GM18511 (cell line): ENCODE measurements at regions not wholly inside any gene's neighbourhood (a gene's known extent, or its start where the extent isn't known, plus 50 kb on each side); places are given as distances from the start of the nearest gene placed in this dataset.
"Not testable (repeated sequence)": the region's sequence is repeated elsewhere in the genome, so short reads cannot be mapped to it uniquely, and the experiment has no call there.

Source experiments
- ATAC-seq: cut with Tn5 transposase; IDR thresholded peaks from one replicate; pipeline ENCODE4 v1.9.1; 2021; ENCODE audit warnings: mild to moderate bottlenecking, moderate library complexity; ENCODE audit not compliant: unreplicated experiment

GRCh38 chr14:89699071-89699470 lies 255.5 kb downstream of the EFCAB11 start:
- no peak for ATAC-seq

- no peak for ATAC-seq
Measured at GRCh38 chr14:89697281-89698060, 257.1 kb downstream of the EFCAB11 start.

GRCh38 chr14:89695846-89696245 lies 258.7 kb downstream of the EFCAB11 start:
- no peak for ATAC-seq

GRCh38 chr14:89690139-89690538 lies 264.4 kb downstream of the EFCAB11 start:
- ATAC-seq: no peak

GRCh38 chr14:89689711-89690110 lies 264.8 kb downstream of the EFCAB11 start:
- not testable (repeated sequence) for ATAC-seq

- no peak for ATAC-seq
Measured at GRCh38 chr14:89688507-89689211, 265.9 kb downstream of the EFCAB11 start.

- ATAC-seq: not testable (repeated sequence)
Measured at GRCh38 chr14:89687129-89687528, 267.4 kb downstream of the EFCAB11 start.

GRCh38 chr14:89684139-89684538 lies 267.1 kb upstream of the FOXN3 start:
- ATAC-seq: no peak

GRCh38 chr14:89681086-89682018 lies 264.3 kb upstream of the FOXN3 start:
- peak; percentile 88 for ATAC-seq

- ATAC-seq: no peak
Measured at GRCh38 chr14:89680156-89680555, 263.1 kb upstream of the FOXN3 start.

- no peak for ATAC-seq
Measured at GRCh38 chr14:89678768-89679167, 261.7 kb upstream of the FOXN3 start.

- no peak for ATAC-seq
Measured at GRCh38 chr14:89675590-89675989, 258.6 kb upstream of the FOXN3 start.

- ATAC-seq: no peak
Measured at GRCh38 chr14:89674936-89675335, 257.9 kb upstream of the FOXN3 start.

GRCh38 chr14:89674240-89674639 lies 257.2 kb upstream of the FOXN3 start:
- ATAC-seq: no peak

GRCh38 chr14:89673512-89674225 lies 256.6 kb upstream of the FOXN3 start:
- no peak for ATAC-seq

GRCh38 chr14:89672636-89673511 lies 255.8 kb upstream of the FOXN3 start:
- ATAC-seq: no peak

- ATAC-seq: no peak
Measured at GRCh38 chr14:89669193-89669592, 252.2 kb upstream of the FOXN3 start.

- ATAC-seq: no peak
Measured at GRCh38 chr14:89667983-89668382, 250.9 kb upstream of the FOXN3 start.

- ATAC-seq: not testable (repeated sequence)
Measured at GRCh38 chr14:89665300-89666081, 248.5 kb upstream of the FOXN3 start.
